ENCODE measurements at regions not wholly inside any gene's neighbourhood (a gene's known extent, or its start where the extent isn't known, plus 50 kb on each side); places are given as distances from the start of the nearest gene placed in this dataset.

DNA sequence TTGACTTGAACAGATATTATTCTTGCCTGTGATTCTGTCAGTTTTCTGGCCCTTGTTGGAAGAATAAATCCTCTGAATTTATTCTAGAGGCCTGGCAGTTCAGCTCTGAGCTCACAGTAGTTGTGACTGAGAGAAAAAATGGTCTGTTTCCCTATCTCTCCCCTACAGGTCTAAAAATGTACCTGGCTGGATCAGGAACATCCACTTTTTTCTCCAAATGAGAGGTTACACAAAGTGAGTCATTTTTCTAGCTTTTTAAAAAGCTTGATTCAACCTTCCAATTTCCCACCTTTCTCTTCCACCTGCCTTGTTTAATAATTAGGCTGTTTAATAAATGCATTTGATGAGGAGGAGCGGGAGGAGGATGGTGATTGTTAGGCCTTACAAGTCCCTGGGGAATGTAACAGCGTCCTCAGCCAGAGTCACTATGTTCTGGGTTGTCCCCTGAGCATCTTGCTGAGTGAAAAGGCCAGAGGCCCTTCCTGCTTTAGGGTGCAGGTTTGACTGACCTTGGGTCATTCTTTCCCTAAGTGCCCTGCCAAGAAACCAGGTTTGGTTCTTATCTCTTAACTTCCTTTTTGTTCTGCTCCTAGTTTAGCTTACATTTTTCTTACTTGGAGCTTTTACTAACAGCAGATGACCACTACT lies 91.7 kb upstream of the FUT8 start:
- no peak for DNase-seq (ENCODE audit: low spot score)

DNA sequence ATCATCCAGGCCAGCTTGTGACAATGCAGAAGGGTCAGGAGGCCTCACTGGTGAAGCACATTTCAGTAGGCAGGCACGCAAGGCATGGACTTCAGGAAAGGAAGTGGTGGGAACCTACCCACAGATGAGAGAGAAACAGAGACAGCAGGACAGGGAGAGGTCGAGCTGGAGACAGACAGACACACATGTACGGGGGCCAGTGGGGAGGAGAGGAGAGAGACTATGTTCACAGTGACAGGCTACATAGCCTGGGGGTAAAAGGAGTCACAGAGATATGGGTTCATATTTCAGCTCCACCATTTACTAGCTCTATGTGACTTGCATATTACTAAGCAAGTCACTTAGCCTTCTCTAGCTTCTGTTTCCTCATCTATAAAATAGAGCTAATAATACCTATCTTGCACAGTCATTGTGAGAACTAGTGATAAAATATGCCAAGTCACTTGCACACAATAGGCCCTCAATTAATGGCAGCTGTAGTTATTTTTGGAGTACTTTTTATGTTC lies 91.1 kb upstream of the FUT8 start:
- DNase-seq (ENCODE audit: low spot score), result peak; percentile 60

DNA sequence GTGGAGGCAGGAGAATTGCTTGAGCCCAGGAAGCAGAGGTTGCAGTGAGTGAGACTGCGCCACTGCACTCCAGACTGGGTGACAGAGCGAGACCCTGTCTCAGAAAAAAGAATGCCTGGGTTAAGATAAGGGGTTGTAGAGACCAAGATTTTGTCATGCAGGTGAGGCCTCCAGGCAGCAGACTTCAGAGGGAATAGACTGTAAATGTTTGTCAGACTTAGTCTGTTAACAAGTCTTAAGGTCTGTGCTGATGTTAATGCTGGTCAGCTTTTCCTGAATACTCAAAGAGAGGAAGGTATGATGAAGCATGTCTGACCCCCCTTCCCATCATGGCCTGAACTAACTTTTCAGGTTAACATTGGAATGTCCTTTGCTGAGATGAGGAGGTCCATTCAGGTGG lies 83.0 kb upstream of the FUT8 start:
- no peak for DNase-seq (ENCODE audit: low spot score)

DNA sequence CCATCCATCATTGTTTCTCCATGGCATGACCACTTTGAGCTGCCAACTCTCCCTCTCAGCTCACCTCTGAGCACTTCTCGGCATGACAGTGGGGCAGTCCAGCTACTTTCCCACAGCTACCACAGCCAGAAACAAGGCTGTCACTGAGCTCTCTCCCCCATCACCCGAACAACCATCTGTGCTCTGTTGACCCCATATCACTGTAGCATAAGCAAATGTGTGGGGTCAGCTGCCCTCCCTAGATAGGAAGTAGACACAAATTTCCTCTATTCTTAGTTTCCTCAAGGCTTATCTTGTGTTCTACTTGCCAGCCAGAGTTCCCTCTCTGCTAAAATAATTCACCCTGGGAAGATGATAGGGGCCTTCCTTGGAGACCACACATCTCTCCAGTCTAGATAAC lies 82.6 kb upstream of the FUT8 start:
- DNase-seq (ENCODE audit: low spot score), result no peak

DNA sequence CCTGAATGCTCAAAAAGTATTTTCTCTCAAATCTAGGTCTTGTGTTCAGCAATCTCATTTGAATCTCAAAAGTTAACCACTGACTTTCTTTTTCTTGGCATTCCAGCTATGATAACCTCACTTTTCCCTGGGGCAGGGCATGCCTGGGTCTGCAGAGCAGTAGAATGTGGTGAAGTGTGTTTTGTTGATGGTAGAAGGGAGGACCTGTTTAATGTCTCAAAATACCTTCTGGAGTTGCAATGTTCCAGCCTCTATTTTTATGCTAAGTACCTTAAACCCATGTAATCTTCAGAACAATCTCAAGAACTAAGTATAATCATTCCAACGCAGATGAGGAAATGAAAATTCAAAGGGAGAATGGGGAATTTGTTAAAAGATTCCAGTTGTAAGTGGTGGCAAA lies 82.1 kb upstream of the FUT8 start:
- DNase-seq (ENCODE audit: low spot score), result no peak

DNA sequence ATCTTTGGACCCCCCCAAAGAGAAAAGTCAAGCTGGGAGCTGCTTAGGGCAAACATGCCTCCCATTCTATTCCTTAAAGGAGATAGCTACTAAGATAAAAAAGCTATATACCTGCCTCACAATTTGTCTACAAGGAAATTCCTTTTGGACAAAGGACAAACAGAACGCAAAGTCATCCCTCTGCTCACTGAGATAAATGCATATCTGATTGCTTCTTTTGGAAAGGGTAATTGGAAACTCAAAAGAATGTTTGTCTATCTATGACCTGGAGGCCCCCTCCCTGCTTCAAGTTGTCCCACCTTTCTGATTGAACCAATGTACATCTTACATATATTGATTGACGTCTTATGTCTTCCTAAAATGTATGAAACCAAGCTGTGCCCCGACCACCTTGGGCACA lies 80.9 kb upstream of the FUT8 start:
- DNase-seq (ENCODE audit: low spot score), result no peak

DNA sequence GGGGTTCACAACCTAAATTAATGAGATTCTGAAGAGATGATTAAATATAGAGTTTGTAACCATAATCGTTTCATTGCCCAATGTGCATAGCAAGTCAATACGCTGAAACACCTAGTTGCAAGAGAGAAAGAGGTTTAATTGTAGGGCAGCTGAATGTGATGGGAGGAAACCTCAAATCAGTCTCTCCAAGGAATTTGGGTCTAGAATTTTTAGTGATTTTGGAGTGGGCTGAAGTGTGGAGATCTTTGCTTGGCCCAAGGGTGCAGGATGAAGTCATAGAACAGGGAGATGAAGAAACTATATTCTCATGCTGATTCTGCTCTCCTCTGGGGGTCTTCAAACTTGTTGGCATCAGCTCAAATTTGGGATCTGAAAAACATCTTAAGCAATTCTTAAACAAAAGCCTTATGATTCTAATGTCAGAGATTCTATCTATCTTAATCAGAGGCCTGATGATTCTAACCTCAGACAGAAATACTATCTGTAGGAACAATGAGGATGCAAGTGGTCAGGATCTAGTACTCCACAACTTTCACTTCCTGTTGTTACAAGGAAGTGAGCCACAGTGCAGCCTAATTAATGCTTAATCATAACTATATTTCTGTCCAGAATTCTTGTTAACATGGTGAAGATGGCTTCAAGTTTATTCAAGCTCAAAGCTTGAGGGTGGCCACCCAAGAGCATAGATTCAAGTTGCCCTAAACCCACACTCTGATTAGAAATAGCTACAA lies 80.2 kb upstream of the FUT8 start:
- DNase-seq (ENCODE audit: low spot score), result no peak

DNA sequence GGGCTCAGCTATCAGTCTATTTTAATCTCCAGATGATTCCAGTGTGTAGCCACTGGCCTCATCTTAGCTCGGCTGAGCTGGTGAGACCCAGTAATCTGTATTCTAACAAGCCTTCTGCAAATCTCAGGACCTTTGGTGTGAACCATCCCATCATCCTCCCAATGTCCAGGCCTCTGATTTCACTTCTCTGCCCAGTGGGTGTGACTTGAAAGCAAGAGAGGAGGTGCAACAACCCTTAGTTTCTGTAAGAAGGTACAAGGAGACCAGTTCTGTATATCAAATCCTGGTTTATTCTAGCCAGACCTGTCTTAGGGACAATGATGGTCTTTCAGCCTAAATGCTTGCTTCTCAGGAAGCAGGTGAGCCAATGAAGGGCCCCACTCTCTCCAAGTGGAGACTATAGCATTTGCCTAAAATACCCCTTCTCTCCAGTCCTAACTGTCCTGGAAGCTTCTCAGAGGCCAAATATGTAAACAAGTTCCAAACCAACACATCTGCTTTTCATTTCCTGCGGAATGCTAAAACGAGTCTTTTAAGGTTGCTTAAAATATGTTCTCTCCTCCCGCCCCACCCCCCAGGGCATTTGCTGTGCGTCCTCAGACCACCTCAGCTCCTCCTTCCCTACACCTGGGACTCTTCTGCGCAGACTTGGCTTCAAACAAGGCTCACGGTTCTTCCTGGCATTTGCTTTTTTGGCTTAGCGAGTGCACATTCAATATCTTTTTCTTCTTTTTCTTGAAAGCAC lies 78.4 kb upstream of the FUT8 start:
- DNase-seq (ENCODE audit: low spot score), result no peak

DNA sequence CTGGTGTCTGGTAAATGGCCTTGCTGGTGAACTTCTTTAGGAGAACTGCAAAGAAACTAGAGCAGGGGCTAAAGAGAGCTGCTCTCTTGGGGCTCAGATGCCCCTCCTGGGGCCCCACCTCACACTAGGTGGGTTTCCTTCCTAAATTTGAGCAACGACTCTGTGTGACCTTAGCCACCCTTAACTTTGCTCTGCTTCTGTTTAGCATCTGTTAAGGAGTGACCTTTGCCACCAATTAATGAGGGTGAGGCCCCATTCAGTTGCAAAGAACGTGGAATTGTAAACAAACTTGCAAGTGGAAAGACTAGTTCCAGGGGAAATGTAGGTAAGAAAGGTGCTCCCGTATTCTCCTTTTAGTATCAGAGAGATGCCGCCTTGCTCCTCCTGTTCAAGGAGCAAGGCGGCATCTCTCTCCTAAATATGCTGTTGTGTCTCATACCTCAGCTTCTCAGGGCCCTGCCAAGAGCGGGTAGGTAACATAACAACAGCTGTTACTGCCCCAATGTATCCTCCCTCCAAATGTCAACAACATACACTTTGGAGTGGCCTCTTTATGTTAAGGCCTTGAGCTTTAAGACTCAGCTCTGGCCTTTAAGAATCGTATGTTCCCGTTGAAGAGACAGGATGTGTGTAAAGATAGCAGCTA lies 77.6 kb upstream of the FUT8 start:
- DNase-seq (ENCODE audit: low spot score), result no peak

DNA sequence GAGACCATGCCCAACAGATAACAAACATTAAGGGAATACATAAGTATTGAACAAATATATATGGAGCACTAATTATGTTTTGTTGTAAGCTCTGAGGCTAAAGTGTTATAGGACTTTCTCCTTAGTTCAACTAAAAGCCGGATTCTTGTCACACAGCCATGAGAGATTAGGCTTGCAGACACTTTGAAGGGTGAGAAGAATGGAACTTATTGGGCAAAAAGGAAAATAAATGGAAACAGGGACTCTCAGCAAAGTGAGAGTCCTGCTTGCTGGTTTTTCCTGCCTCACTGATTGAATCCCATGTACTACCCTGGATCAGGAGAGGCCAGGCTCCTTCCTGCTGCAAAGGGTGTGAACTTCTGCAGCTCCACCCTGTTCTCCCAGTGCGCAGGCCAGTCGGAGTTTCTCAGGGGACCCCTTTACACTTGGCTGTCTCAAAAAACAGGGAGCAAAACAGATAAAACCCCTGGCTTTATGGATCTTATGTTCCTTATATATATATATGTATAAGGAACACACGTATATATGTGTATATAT lies 77.1 kb upstream of the FUT8 start:
- no peak for DNase-seq (ENCODE audit: low spot score)

DNA sequence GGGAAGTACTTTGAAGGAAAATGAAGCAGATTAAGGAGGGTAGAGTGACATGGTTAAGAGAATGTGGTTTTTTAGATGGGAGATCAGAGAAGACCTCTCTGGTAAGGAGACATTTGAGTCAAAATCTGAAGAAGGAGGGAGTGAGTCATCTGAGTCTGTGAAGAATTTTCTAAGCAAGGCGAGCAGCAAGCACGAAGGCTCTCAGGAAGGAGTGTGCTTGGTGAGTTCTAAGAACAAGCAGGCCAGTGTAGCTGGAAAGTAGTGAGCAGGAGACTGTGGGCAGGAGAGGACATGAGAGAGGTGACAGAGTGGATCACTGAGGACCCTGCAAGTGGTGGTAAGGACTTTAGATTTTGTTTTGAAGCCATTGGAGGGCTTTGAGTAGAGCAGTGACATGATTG lies 76.3 kb upstream of the FUT8 start:
- peak; percentile 93 for DNase-seq (ENCODE audit: low spot score)

DNA sequence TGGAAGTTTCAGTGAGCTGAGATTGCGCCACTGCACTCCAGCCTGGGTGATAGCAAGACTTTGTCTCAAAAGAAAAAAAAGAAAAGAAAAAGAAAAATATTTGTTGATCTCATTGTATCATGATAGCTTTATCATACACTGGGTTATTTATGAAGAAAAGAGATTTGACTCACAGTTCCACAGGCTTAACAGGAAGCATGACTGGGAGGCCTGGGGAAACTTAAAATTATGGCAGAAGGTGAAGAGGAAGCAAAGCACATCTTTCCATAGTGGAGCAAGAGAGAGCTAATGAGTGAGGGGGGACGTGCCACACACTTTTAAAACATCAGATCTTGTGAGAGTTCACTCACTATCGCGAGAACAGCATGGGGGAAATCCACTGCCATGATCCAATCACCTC lies 72.7 kb upstream of the FUT8 start:
- DNase-seq (ENCODE audit: low spot score), result peak; percentile 32

DNA sequence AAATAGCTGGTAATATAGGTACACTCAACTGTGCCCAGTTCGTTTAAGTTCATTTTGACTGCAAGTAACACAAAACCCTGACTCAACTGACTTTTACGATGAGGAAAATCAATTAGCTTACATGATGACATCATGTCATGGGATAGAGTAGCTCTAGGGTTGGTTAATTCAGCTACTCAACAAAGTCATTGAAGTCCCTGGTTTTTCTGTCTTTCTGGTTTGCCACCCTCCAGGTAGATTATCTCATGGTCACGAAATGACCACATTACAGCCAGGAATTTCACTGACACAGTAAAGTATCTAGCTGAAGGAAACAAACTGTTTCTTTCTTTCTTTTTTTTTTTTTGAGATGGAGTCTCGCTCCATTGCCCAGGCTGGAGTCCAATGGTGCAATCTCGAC lies 68.5 kb upstream of the FUT8 start:
- no peak for DNase-seq (ENCODE audit: low spot score)

DNA sequence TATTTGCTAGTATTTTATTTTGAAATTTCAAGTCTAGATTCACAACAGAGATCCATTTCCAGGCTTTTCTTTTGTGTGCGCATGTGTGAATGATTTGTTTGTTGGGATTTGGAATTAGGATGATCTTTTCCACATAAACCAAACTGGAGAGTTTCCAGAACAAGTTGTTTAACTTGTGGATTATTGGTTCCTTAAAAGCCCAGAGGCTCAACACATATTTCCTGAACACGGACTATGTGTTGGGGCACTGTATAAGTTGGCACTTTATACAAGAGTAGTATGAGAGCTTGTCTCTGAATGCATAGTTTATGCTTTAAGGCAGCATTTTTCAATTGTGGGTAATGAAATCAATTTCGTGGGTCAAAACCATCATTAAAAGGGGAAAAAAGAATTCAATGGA lies 67.3 kb upstream of the FUT8 start:
- no peak for DNase-seq (ENCODE audit: low spot score)

DNA sequence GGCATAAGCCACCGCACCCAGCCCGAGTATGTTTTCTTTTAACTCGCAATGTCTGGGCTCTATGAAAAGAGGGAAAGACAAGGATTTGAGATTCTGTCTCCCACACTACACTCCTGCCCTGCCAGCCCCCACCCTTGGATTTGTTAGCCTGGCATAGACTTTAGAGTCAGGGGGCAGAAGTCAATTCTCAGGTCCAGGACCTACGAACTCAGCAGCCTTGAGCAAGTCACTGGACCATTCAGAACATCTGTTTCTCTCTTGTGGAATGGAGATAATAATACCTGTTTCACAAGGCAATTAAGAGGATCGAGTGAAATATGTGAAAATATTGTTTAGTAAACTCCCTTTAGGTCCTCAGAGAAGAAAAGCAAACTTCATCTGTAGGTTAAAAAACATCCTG lies 66.1 kb upstream of the FUT8 start:
- no peak for DNase-seq (ENCODE audit: low spot score)

DNA sequence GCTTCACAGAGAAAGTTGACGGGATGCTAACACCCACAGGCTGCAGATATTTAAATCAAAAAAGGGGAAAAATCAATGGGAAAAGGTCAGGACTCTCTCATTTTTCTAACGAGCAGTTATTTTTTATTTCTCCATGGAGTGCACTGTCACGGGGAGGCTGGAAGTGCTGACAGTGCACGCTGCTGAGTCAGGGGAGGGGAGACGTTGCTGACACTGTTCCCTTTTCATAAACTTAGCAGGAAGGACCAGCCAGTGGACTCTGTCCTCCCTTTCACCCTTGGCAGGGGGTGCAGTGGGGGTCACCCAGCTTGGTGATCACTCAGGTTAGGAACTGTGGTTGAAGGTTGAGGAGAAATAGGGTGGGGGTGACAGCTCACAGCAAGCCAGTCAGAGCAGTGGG lies 65.6 kb upstream of the FUT8 start:
- no peak for DNase-seq (ENCODE audit: low spot score)

DNA sequence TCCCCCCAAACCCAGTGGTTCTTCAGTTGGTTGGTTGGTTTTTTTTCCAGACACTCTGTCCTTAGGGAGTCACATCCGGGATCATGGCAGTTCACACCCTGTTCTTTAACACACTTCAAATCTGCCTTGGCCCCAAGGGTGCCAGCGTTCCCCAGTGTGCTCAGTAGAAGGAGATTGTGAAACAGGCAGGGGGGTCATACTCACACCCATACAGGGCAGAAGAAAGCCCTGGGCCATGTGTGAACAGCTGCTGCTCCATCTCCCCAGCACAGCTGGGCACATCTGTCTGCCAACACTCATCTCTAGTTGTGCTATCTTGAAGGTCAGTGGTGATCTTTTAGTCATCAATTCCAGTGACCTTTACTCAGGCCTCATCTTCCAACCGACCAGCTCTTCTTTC lies 64.4 kb upstream of the FUT8 start:
- no peak for DNase-seq (ENCODE audit: low spot score)

DNA sequence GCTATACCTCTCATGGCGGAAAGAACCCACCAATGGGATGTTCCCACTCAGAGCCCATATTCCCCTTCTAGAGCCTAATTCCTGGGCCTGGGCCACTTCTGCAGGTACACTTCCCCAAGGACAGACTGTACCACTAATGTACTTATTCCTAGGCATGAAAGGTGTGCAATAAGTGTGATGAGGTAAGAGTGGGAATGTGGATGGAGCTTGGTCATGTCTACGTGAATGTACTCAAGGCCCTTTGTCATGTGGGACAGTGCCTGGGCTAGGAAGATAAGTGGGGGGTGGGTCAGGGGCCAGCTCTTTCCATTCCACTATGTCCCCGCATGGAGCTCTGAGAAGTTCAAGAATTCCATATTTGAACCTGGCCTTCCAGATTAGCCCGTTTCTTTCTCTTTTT lies 63.4 kb upstream of the FUT8 start:
- DNase-seq (ENCODE audit: low spot score), result no peak

DNA sequence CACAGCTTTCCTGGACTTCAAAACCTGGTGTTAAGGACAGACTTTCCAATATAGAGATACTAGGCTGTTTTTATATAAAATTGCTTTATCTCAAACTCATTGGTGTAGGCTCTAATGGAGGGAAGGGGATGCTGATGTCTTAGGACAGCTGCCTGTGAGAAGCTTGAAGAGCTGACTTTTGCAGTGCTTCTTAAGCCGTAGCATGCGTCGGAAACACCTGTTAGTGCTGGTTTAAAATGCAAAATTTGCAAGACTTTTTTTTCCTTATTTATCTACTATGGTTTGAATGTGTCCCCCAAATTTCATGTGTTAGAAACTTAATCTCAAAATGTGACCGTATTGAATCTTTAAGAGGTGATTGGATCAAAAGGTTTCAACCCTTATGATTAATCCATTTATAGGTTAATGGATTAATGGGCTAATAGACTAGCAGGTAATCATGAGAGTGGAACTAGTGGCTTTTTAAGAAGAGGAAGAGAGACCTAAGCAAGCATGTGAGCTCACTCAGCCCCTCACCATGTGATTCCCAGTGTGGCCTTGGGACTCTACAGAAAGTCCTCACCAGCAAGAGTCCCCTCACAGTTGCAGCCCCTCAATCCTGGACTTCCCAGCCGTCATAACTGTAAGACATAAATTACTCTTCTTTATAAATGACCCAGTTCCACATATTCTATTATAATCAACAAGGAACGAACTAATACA lies 60.9 kb upstream of the FUT8 start:
- no peak for DNase-seq (ENCODE audit: low spot score)

DNA sequence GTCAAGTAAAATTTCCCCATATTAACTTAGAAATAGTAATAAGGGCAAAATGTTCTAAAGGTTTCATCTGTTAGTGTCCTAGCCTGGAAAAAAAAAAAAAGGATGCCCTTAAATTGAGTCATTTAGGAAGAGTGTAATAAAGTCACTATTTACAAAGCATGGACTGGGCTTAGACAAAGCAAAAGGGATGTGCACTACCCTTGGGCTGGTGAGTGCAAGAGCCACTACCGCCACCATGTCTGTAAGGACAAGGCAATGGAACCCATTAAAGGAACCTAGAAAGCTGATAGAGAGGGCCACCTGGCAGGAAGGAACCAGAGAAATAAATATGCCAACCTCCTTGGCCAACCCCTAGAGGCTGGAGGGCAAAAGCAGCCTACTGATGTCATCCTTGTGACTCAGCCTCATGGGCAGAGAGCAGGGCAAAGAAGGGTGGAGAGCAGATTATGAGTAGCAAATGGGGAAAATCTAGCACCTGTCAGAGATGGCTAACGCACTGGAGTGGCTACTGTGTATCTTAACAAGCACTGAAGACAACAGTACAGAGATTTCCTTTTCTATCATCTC lies 59.5 kb upstream of the FUT8 start:
- DNase-seq (ENCODE audit: low spot score), result peak; percentile 44

DNA sequence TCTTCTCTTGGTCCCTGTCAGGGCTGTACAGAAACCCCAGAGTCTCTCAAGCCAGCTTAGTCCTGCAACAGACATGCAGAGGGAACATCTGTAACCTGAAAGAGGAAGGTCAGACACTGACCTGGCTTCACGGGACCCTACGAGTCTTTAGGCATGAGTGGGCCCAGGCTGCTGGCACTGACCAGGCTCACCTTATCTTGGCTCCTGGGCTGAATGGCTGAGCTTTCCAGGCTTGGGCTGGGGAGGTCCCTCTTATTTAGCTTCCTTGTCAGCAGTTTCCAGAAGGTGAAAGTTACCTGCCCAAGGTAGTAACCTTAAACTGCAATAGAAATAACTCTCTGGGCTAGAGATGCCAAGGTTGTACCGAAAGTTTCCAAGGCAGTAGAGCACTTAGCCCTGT lies 58.4 kb upstream of the FUT8 start:
- DNase-seq (ENCODE audit: low spot score), result no peak

DNA sequence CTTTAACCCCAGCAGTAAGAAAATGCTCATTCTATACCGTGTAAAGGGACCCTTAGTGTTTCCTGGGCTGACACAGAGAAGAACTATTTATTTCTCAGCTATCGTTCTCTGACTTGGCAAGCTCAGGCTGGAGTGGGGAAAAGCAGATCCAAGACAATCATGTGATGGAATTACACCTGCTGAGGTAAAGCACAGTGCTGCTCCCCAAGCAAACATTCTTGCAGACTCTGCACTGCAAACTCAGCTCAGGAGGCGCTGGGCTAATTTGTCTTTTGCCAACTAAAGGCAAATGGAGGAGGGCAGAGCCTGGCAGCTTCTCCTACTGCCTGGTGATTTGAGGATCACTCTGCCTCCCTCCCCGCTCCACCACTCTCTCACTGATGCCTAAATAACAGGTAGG lies 57.8 kb upstream of the FUT8 start:
- DNase-seq (ENCODE audit: low spot score), result no peak

Data from activated CD4-positive, alpha-beta T cell treated with anti-CD3 and anti-CD28 coated beads, Interleukin-2, Interleukin-4, amounts not matched to agents 100 ng/mL and 50 ng/mL, durations not matched to agents 16 hours and 8 hours (primary cell).